SK-N-MC (cell line): ENCODE measurements at regions not wholly inside any gene's neighbourhood (a gene's known extent, or its start where the extent isn't known, plus 50 kb on each side); places are given as distances from the start of the nearest gene placed in this dataset.

ENCODE experiments used
- EZH2 ChIP-seq: fragments of 200-600 bp; sonication (generic); IDR thresholded peaks from one replicate; pipeline ENCODE4 v1.6.1; 2017; ENCODE audit warnings: antibody characterized with exemption
- FOXP2 ChIP-seq: optimal IDR thresholded peaks from 2 replicates; pipeline ENCODE3; 2011; ENCODE audit warnings: mild to moderate bottlenecking, moderate library complexity; ENCODE audit not compliant: insufficient read depth; ENCODE audit errors: extremely low read length, control extremely low read depth
- POLR2AphosphoS5 ChIP-seq: IDR thresholded peaks from 2 replicates; pipeline ENCODE4 v1.6.1; 2012; ENCODE audit warnings: mild to moderate bottlenecking, low read depth, low read length, borderline replicate concordance

DNA sequence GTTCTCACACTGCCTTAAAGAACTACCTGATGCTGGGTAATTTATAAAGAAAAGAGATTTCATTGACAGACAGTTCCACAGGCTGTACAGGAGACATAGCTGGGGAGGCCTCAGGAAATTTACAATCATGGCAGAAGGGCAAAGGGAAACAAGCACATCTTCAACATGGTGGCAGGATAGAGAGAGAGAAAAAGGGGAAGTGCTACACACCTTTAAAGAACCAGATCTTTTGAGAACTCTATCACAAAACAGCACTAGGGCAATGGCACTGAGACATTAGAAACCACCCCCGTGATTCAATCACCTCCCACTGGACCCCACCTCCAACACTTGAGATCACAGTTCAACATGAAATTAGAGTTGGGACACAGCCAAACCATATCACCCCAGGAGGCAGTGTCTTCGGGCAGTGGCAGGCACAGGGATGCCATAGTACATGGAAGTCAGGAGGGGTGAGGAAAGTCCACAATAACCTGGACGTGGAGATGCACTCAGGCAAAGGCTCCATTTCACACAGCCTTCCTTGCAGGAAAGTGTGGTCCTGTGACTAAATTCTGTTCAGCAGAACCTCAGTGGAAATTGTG lies 120.4 kb upstream of the SERPINE2 start:
- TF ChIP-seq POLR2AphosphoS5 (no peak), EZH2 (no peak), FOXP2 (no peak)
